ENCODE measurements at regions not wholly inside any gene's neighbourhood (a gene's known extent, or its start where the extent isn't known, plus 50 kb on each side); places are given as distances from the start of the nearest gene placed in this dataset.

GRCh38 chr4:41480896-41481311 lies 57.1 kb upstream of the LIMCH1 start:
- TF ChIP-seq, protein P1, sequence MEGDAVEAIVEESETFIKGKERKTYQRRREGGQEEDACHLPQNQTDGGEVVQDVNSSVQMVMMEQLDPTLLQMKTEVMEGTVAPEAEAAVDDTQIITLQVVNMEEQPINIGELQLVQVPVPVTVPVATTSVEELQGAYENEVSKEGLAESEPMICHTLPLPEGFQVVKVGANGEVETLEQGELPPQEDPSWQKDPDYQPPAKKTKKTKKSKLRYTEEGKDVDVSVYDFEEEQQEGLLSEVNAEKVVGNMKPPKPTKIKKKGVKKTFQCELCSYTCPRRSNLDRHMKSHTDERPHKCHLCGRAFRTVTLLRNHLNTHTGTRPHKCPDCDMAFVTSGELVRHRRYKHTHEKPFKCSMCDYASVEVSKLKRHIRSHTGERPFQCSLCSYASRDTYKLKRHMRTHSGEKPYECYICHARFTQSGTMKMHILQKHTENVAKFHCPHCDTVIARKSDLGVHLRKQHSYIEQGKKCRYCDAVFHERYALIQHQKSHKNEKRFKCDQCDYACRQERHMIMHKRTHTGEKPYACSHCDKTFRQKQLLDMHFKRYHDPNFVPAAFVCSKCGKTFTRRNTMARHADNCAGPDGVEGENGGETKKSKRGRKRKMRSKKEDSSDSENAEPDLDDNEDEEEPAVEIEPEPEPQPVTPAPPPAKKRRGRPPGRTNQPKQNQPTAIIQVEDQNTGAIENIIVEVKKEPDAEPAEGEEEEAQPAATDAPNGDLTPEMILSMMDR (IDR thresholded peaks at IDR 0.05): no peak
- TF ChIP-seq ZFX (IDR thresholded peaks at IDR 0.05; ENCODE audit: borderline replicate concordance): no peak
